ENCODE measurements at regions not wholly inside any gene's neighbourhood (a gene's known extent, or its start where the extent isn't known, plus 50 kb on each side); places are given as distances from the start of the nearest gene placed in this dataset.

DNA sequence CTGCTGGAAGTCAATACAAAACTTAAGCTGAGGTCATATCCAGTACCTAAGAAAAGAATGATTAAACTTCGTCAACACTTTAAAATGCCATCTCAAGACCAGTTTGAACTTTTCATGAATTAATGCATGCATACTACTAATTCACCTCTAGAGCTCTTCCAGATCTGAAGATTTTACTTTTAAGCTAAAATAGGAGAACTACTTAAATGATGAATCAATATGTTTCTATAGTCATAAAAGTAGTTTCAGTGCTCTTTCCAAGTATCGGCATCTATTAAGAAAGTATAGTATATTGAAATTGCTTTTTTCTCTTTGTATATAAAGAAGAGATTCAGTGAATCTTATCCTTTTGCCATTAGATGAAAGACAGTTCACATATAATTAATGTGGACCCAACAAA is 1123.9 kb downstream of the PCDH9 start:
- TF ChIP-seq, protein P1, sequence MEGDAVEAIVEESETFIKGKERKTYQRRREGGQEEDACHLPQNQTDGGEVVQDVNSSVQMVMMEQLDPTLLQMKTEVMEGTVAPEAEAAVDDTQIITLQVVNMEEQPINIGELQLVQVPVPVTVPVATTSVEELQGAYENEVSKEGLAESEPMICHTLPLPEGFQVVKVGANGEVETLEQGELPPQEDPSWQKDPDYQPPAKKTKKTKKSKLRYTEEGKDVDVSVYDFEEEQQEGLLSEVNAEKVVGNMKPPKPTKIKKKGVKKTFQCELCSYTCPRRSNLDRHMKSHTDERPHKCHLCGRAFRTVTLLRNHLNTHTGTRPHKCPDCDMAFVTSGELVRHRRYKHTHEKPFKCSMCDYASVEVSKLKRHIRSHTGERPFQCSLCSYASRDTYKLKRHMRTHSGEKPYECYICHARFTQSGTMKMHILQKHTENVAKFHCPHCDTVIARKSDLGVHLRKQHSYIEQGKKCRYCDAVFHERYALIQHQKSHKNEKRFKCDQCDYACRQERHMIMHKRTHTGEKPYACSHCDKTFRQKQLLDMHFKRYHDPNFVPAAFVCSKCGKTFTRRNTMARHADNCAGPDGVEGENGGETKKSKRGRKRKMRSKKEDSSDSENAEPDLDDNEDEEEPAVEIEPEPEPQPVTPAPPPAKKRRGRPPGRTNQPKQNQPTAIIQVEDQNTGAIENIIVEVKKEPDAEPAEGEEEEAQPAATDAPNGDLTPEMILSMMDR (IDR thresholded peaks at IDR 0.05), result no peak
- no peak for TF ChIP-seq POLR2A (IDR thresholded peaks at IDR 0.05; ENCODE audit: low read depth)
- no peak for TF ChIP-seq POLR2AphosphoS5 (IDR thresholded peaks at IDR 0.05)

Measured in esophagus muscularis mucosa (tissue), 3 donors.